GM21526 (cell line): ENCODE measurements at regions not wholly inside any gene's neighbourhood (a gene's known extent, or its start where the extent isn't known, plus 50 kb on each side); places are given as distances from the start of the nearest gene placed in this dataset.

Experiments
- ATAC-seq: cut with Tn5 transposase; IDR thresholded peaks from one replicate; pipeline ENCODE4 v1.9.1; 2021; ENCODE audit warnings: moderate library complexity; ENCODE audit not compliant: unreplicated experiment, low FRiP score

- no peak for ATAC-seq
Measured at GRCh38 chr12:124434951-124435805, 132.2 kb downstream of the NCOR2 start.

DNA sequence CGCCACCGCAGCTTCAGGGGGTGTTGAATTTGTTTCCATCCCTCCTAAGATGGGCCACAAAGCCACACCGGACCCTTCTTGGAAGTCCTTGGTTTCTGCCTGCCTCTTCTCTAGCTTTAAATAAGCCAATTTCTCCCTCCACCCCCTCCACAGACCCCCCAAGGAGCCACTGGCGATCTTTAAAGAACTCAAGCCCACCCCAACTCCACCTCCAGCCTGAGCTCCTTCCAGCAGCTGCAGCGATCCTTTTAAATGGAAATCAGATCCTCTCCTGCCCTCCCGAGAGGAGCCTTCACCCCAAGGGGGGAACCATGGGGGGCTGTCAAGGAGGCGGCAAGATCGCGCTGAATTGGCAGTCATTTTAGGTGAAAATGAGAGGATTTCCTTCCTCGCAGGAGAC lies 133.1 kb downstream of the NCOR2 start:
- ATAC-seq = no peak

DNA sequence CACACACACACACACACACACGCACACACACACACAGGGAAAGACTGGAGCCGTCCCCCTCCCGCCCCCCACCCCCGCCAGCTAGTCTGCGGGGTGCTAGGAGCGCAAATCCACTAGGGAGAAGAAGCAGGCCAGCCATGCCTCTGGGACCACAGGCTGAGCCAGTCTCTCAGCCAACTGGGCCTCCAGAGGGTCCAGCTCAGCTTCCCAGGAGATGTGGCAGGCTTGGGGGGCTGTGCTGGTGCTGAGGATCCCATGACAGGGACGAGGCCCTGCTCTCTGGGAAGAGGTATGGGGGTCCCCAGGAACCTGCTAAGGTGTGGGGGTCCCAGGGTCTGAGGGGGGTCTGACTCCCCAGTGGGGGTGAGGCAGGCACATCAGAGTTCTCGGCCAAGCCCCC lies 133.5 kb downstream of the NCOR2 start:
- no peak for ATAC-seq

- no peak for ATAC-seq
Measured at GRCh38 chr12:124433147-124433874, 134.1 kb downstream of the NCOR2 start.

DNA sequence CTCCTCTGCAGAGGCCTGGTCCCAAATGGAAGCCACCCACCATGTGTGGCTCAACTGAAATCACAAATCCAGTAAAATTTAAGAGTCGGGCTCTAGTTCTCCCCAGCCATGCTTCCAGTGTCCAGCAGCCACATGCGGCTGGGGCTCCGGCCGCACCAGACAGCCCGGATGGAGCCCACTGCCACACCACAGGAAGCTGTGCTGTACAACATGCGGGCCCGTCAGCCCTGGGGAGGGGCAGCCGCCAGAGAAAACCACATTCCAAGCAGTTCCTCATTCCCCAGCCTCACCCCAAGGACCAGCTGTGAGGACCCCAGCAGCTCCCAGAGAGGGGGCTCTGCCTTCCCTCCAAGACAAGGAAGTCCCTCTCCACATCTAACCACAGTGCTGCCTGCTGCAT lies 135.0 kb downstream of the NCOR2 start:
- ATAC-seq = no peak

DNA sequence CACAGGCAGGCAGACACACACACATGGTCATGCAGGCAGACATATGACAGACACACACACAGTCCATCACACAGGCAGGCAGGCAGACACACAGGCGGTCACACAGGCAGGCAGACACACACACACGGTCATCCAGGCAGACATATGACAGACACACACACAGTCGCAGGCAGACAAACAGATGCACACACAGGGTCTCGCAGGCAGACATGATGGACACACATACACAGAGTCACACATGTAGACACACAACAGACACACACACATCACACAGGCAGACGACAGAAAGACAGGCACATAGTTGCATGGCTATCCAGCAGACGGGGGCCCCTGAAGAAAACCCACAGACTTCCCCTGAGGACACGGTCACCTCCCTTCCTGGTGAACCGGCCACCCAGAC lies 135.4 kb downstream of the NCOR2 start:
- no peak for ATAC-seq

GRCh38 chr12:124430491-124430890 lies 135.6 kb downstream of the RFLNA start:
- ATAC-seq = no peak

DNA sequence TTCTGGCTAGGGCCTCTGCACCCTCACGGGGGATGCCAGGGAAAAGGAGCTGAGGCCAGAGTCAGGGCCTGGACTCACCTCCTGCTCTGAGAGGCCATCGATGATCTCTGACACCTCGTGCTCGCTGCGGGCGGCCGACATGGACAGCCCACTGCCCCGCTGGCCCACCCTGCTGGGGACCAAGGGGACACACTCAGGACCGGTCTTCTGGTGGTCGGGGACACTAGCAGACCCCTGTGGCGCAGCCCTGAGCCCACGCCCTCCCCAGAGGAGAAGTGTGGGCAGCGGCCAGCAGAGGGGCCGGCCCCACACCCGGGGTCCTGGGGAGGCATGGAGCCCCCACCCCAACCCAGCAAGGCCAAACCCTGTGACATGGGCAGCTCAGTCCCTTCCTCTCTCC lies 134.6 kb downstream of the RFLNA start:
- no peak for ATAC-seq

DNA sequence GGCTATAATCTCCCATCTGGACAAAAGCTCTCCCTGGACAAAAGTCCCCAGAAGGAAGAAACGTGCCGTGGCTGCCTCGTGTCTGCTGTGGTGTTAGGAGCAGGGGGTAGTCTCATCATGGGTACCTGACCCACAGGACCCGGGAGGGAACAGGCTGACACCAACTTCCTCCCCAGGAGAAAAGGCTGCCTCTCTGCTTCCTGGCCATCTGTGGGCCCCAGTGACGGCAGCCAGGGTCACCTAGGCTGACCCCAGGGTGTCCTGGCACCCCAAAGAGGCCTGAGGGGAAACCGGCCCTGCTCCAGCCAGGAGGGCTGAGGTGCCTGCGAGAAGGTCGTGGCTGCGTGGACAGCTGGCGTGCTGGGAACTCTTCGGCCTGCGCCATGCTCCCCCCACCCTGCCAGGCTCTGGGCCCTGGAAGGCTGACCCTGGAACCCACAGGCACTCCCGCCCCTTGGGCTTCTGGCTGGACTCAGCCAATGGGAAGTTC lies 133.9 kb downstream of the RFLNA start:
- ATAC-seq = no peak

- ATAC-seq = no peak
Measured at GRCh38 chr12:124428136-124428791, 133.4 kb downstream of the RFLNA start.

DNA sequence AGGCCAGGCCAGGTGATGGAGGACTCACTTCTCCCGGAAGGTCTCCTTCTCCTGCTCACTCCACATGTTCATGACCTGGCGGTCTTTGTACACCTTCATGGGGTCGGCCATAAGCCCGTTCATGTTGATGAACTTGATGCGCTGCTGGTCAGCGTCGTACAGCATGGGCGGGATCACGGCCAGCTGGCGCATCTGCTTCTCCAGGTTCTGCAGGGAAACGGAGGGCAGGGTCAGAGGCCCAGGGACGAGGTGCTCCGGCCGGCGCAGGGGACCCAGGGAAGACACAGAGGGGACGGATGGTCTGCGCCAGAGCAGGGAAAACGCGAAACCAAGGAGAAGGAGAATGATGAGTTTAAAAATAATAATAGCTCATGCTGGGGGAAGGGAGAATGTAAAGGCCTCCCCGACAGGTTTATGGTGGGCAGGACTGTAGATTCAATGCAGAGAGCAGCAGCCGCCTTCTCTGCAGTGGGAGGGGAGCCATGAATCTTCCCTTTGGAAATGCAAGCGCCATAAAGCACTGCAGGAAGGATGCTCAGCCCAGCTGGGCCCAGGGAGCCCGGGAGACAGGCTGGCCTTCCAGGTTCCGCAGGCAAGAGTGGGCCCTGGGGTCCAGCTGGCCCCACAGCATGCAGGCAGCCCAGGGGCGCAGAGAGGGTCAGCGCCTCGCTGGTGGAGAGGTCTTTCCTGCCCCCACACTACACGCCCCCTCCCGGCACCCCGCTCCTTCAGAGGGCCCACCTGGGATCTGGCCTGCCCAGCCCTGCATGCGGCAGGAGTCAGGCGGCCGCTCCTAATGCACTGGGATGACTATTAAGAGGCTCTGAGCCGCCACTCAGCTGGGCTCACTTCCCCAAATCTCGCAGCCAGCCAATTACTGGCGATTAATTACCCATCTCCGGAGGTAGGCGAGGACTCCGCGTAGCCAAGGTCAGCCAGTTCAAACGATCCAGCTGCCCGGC lies 132.0 kb downstream of the RFLNA start:
- ATAC-seq = no peak

DNA sequence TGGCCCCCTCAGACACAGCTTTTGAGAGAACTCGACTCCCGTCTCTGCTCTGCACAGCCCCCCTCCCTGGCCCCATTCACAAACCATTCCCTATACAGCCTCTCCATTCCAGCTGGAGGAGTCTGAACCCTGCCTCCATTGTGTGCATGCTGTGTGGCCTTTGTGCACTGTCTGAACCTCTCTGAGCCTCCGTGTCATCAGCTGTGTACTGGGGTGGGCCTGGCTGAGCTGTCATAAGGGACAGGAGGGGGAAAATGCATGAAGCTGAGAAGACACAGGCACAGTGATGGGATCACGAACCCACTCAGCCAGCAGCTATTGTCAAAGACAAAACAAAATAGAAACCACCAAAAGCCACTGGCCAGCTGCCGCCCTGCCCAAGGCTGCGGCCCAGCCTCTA lies 130.8 kb downstream of the RFLNA start:
- no peak for ATAC-seq

GRCh38 chr12:124424516-124424905 lies 129.6 kb downstream of the RFLNA start:
- ATAC-seq = no peak

GRCh38 chr12:124423761-124424515 lies 129.0 kb downstream of the RFLNA start:
- no peak for ATAC-seq

GRCh38 chr12:124422570-124423523 lies 128.0 kb downstream of the RFLNA start:
- ATAC-seq = no peak

DNA sequence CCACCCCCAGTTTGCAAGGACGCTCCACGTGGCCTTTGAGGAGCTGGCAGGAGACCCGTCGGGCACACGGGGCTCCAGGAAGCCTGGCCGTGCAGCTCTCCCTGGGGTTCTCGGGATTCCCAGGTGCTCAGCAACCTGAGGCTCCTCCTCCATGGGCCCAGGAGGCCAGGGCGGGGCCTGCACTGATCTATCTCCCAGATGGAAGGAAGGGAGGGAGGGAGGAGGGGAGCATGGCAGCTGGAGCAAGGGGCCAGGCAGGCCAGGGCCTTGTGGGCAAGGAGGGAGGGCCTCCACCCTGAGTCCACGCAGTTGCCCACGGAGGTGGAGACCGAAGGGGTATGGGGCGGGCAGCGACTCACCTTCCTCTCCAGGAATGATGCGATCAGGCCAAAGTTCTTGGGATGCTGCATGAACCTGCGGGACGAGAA lies 127.3 kb downstream of the RFLNA start:
- ATAC-seq = no peak

DNA sequence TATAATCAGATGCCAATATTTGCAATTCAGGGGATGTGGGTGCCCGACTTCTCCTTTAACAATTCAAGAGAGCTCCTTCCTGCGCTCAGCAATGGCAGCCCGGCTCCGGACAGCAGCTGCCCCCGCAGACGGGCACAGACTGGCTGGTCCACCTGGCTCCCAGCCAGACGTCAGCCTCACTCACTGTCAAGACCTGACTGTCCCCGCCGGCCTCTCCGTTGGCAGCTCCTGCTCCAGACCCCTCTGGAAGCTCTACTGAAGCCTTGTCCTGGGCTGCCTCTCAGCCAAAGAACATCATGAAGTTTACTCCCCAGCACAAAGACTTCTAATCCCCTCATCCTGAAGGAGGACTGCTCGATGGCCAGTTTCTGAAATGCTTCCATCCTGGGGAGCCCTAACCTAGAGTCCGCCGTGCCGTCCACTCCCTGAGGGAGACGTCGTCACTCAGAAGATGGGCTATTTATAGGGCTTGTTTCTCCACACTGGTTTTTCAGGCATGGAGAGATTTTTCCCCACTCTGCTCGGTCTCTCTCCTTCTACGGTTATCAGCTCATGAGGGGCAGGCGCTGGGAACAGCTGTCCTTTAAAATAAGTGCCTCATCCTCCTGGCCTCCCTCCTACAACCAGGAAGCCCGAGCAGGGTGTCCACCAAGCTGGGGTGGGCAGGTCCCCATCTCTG lies 126.2 kb downstream of the RFLNA start:
- ATAC-seq = no peak
